HCT116 (cell line): ENCODE measurements at regions not wholly inside any gene's neighbourhood (a gene's known extent, or its start where the extent isn't known, plus 50 kb on each side); places are given as distances from the start of the nearest gene placed in this dataset.

Experiments used
- ATAC-seq: fragments of 200-7000 bp; cut with Tn5 transposase; 2 replicates; pipeline ENCODE4 v1.9.1; 2020; ENCODE audit warnings: mild to moderate bottlenecking, moderate library complexity
- BruUV-seq: library from RNA; stranded (reverse); fragments of 400-500 nt; replicated peaks from 2 replicates; lab custom pipeline; 2021; lab: Mats Ljungman, UMichigan
- CTCF ChIA-PET: fragments of 300-600 bp; sonication (Branson Sonifier 250); formaldehyde crosslinking; loops from one replicate; lab custom pipeline; 2021; ENCODE audit warnings: antibody characterized with exemption; lab: Charles Lee
- POLR2A ChIA-PET: fragments of 300-600, 350-600 bp; sonication (Branson Sonifier 250); formaldehyde crosslinking; loops from one replicate; lab custom pipeline; 2021; ENCODE audit warnings: antibody characterized with exemption; lab: Charles Lee
- RAD21 ChIA-PET, 2 experiments: fragments of 300-600 bp; sonication (Branson Sonifier 250); formaldehyde crosslinking; loops; one replicate each; lab custom pipeline; 2023; ENCODE audit warnings: low total read pairs in 2 of 2; ENCODE audit not compliant: uncharacterized antibody in 2 of 2, unreplicated experiment in 2 of 2, low non-redundant PET in 1 of 2; lab: Charles Lee
- DNase-seq: peaks from one replicate; pipeline ENCODE4 v3.0.0-alpha.2; 2010; ENCODE audit warnings: low read depth, low spot score
- H2AFZ ChIP-seq: fragments of 200-600 bp; shearing (Covaris generic), sonication (generic); 2 replicates; pipeline ENCODE4 v1.6.1; 2017; ENCODE audit warnings: low read depth, mixed run types, mixed read lengths, antibody characterized with exemption, low read length; ENCODE audit not compliant: poor library complexity, severe bottlenecking
- H3K27ac ChIP-seq: 2 replicates; pipeline ENCODE4 v1.5.1; 2012; ENCODE audit warnings: low read depth, low read length
- H3K27me3 ChIP-seq: fragments of 200-600 bp; sonication (generic); 2 replicates; pipeline ENCODE4 v1.6.1; 2016; ENCODE audit warnings: mixed run types, low read length, mixed read lengths; ENCODE audit not compliant: insufficient read depth
- H3K36me3 ChIP-seq, 2 experiments: fragments of 200-500 bp in 1 of 2; fragments of 200-600 bp in 1 of 2; sonication (Bioruptor generic) in 1 of 2; sonication (generic) in 1 of 2; 2 replicates each; pipeline versions ENCODE4 v1.5.1 to v1.6.1; 2014 to 2016; ENCODE audit warnings: low read length in 2 of 2, inconsistent platforms in 1 of 2, mixed read lengths in 1 of 2, mixed run types in 1 of 2; ENCODE audit not compliant: insufficient read depth in 2 of 2, control insufficient read depth in 1 of 2
- H3K4me1 ChIP-seq, 2 experiments: fragments of 200-600 bp in 1 of 2; sonication (generic) in 1 of 2; 2 replicates each; pipeline versions ENCODE4 v1.5.1 to v1.6.1; 2012 to 2017; ENCODE audit warnings: low read length in 2 of 2, inconsistent platforms in 1 of 2, mild to moderate bottlenecking in 1 of 2, mixed read lengths in 1 of 2, mixed run types in 1 of 2, moderate library complexity in 1 of 2; ENCODE audit not compliant: insufficient read depth in 2 of 2, control insufficient read depth in 1 of 2
- H3K4me2 ChIP-seq: fragments of 200-600 bp; sonication (generic); 2 replicates; pipeline ENCODE4 v1.6.1; 2017; ENCODE audit warnings: mixed run types, low read length, mixed read lengths
- H3K4me3 ChIP-seq, 2 experiments: fragments of 200-600 bp in 1 of 2; sonication (generic) in 1 of 2; replicated peaks in 1 of 2; 2 replicates each; pipeline ENCODE4 v1.5.1; 2011 to 2016; ENCODE audit warnings: low read length in 2 of 2, control low read depth in 1 of 2, low read depth in 1 of 2, mild to moderate bottlenecking in 1 of 2, mixed read lengths in 1 of 2, mixed run types in 1 of 2
- H3K79me2 ChIP-seq: fragments of 200-600 bp; sonication (generic); 2 replicates; pipeline ENCODE4 v1.6.1; 2017; ENCODE audit warnings: mild to moderate bottlenecking, mixed run types, low read length, moderate library complexity, mixed read lengths; ENCODE audit not compliant: insufficient read depth
- H3K9ac ChIP-seq: fragments of 200-600 bp; sonication (generic); 2 replicates; pipeline ENCODE4 v1.6.1; 2016; ENCODE audit warnings: low read length, mixed read lengths
- H3K9me2 ChIP-seq: fragments of 200-600 bp; sonication (generic), shearing (Covaris generic); 2 replicates; pipeline ENCODE4 v1.6.1; 2017; ENCODE audit warnings: mixed run types, mild to moderate bottlenecking, moderate library complexity; ENCODE audit not compliant: insufficient read depth
- H3K9me3 ChIP-seq, 2 experiments: fragments of 200-500 bp in 1 of 2; fragments of 200-600 bp in 1 of 2; sonication (Bioruptor generic) in 1 of 2; sonication (generic) in 1 of 2; 2 replicates each; pipeline ENCODE4 v1.6.1; 2014 to 2017; ENCODE audit warnings: low read length in 2 of 2, mixed read lengths in 2 of 2, inconsistent platforms in 1 of 2, low read depth in 1 of 2, mild to moderate bottlenecking in 1 of 2, mixed run types in 1 of 2, moderate library complexity in 1 of 2; ENCODE audit not compliant: control insufficient read depth in 1 of 2, insufficient read depth in 1 of 2
- H4K20me1 ChIP-seq: fragments of 200-600 bp; sonication (generic), shearing (Covaris generic); 2 replicates; pipeline ENCODE4 v1.6.1; 2017; ENCODE audit warnings: mixed run types, mild to moderate bottlenecking, moderate library complexity; ENCODE audit not compliant: insufficient read depth
- CTCF ChIP-seq, 3 experiments: fragments of 200-600 bp in 1 of 3; sonication (generic) in 1 of 3; IDR thresholded peaks in 2 of 3; conservative IDR thresholded peaks in 1 of 3; 2 replicates each; pipeline ENCODE4 v1.5.1; 2012 to 2017; ENCODE audit warnings: low read depth in 2 of 3, low read length in 2 of 3, antibody characterized with exemption in 1 of 3, borderline replicate concordance in 1 of 3, control low read depth in 1 of 3, mild to moderate bottlenecking in 1 of 3, mixed read lengths in 1 of 3, mixed run types in 1 of 3, moderate library complexity in 1 of 3; ENCODE audit not compliant: insufficient read depth in 1 of 3
- EGR1 ChIP-seq: IDR thresholded peaks from 2 replicates; pipeline ENCODE4 v1.6.1; 2012; ENCODE audit warnings: low read depth
- ELF1 ChIP-seq: IDR thresholded peaks from 2 replicates; pipeline ENCODE4 v1.6.1; 2012; ENCODE audit warnings: low read depth, borderline replicate concordance
- EZH2 ChIP-seq: fragments of 200-600 bp; sonication (generic); IDR thresholded peaks from 2 replicates; pipeline ENCODE4 v1.6.1; 2017; ENCODE audit warnings: antibody characterized with exemption, mixed run types
- EZH2phosphoT487 ChIP-seq: fragments of 200-600 bp; IDR thresholded peaks from 2 replicates; pipeline ENCODE4 v1.6.1; 2018; ENCODE audit warnings: antibody characterized with exemption, borderline replicate concordance
- POLR2A ChIP-seq: IDR thresholded peaks from 2 replicates; pipeline ENCODE4 v1.7.0; 2011; ENCODE audit warnings: borderline replicate concordance; ENCODE audit not compliant: insufficient read depth, insufficient read length; ENCODE audit errors: extremely low read depth
- RAD21 ChIP-seq: IDR thresholded peaks from 2 replicates; pipeline ENCODE4 v1.6.1; 2012; ENCODE audit warnings: low read depth, mild to moderate bottlenecking
- SIN3A ChIP-seq: IDR thresholded peaks from 2 replicates; pipeline ENCODE4 v1.6.1; 2012; ENCODE audit warnings: low read depth
- SRF ChIP-seq: IDR thresholded peaks from 2 replicates; pipeline ENCODE4 v1.6.1; 2012; ENCODE audit warnings: low read depth
- TCF7L2 ChIP-seq: IDR thresholded peaks from 2 replicates; pipeline ENCODE4 v1.7.0; 2011; ENCODE audit warnings: borderline replicate concordance, inconsistent platforms; ENCODE audit not compliant: insufficient read depth, insufficient read length; ENCODE audit errors: extremely low read depth
- YY1 ChIP-seq: IDR thresholded peaks from 2 replicates; pipeline ENCODE4 v1.6.1; 2011; ENCODE audit warnings: low read length, low read depth, moderate library complexity, mild to moderate bottlenecking; ENCODE audit not compliant: insufficient replicate concordance; ENCODE audit errors: extremely low read depth
- ZBTB33 ChIP-seq: IDR thresholded peaks from 2 replicates; pipeline ENCODE4 v1.6.1; 2011; ENCODE audit warnings: mild to moderate bottlenecking, low read length, moderate library complexity; ENCODE audit not compliant: insufficient replicate concordance; ENCODE audit errors: extremely low read depth
- intact Hi-C: fragments of 100-400 bp; cut with micrococcal nuclease; formaldehyde crosslinking; loops from 2 replicates; pipeline ENCODE4 v1.10.0; 2022
- TF ChIP-seq, protein P1 (sequence below): IDR thresholded peaks from 2 replicates; pipeline ENCODE4 v1.6.1; 2012; ENCODE audit warnings: low read depth
- TF ChIP-seq, protein P2 (sequence below): IDR thresholded peaks from 2 replicates; pipeline ENCODE4 v1.6.1; 2012

- TF ChIP-seq, protein P1, sequence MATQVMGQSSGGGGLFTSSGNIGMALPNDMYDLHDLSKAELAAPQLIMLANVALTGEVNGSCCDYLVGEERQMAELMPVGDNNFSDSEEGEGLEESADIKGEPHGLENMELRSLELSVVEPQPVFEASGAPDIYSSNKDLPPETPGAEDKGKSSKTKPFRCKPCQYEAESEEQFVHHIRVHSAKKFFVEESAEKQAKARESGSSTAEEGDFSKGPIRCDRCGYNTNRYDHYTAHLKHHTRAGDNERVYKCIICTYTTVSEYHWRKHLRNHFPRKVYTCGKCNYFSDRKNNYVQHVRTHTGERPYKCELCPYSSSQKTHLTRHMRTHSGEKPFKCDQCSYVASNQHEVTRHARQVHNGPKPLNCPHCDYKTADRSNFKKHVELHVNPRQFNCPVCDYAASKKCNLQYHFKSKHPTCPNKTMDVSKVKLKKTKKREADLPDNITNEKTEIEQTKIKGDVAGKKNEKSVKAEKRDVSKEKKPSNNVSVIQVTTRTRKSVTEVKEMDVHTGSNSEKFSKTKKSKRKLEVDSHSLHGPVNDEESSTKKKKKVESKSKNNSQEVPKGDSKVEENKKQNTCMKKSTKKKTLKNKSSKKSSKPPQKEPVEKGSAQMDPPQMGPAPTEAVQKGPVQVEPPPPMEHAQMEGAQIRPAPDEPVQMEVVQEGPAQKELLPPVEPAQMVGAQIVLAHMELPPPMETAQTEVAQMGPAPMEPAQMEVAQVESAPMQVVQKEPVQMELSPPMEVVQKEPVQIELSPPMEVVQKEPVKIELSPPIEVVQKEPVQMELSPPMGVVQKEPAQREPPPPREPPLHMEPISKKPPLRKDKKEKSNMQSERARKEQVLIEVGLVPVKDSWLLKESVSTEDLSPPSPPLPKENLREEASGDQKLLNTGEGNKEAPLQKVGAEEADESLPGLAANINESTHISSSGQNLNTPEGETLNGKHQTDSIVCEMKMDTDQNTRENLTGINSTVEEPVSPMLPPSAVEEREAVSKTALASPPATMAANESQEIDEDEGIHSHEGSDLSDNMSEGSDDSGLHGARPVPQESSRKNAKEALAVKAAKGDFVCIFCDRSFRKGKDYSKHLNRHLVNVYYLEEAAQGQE = no peak
- TF ChIP-seq SIN3A = no peak
- no peak for TF ChIP-seq YY1
- TF ChIP-seq ZBTB33 = no peak
- TF ChIP-seq EGR1 = no peak
Observed at GRCh38 chr17:51507444-51507843, 247.1 kb downstream of the UTP18 start (continued).

- DNase-seq = no peak
- TF ChIP-seq ELF1 = no peak
- TF ChIP-seq ZBTB33 = no peak
- TF ChIP-seq, protein P2, sequence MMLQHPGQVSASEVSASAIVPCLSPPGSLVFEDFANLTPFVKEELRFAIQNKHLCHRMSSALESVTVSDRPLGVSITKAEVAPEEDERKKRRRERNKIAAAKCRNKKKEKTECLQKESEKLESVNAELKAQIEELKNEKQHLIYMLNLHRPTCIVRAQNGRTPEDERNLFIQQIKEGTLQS = no peak
- no peak for TF ChIP-seq EZH2
- peak; percentile 16; the same call in 1 of the 2 replicates for TF ChIP-seq RAD21
- TF ChIP-seq EZH2phosphoT487 = no peak
- TF ChIP-seq TCF7L2 = no peak
- TF ChIP-seq SRF = no peak
- TF ChIP-seq EGR1 = no peak
- no peak for TF ChIP-seq YY1
- 0 out of 6 replicates have a peak, but pooled peaks of 1 of the 3 experiments have one; percentile 4 for TF ChIP-seq CTCF (IDR thresholded peaks at IDR 0.05 in 2 of 3, conservative IDR thresholded peaks at IDR 0.05 in 1 of 3; ENCODE audit: borderline replicate concordance in 1 of 3, insufficient read depth in 1 of 3, low read depth in 2 of 3, low read length in 2 of 3)
- no peak for TF ChIP-seq POLR2A
- TF ChIP-seq, all 23 proteins: peak for 2
Observed at GRCh38 chr17:51508048-51508447, 247.7 kb downstream of the UTP18 start.

More at GRCh38 chr17:51508048-51508447, 247.7 kb downstream of the UTP18 start:
- H3K9me3 ChIP-seq = no peaks in the 10 kb centered on the region
- no peak overlapping the region for H2AFZ ChIP-seq
- H4K20me1 ChIP-seq = no peaks in the 10 kb centered on the region
- H3K4me3 ChIP-seq = no peak overlapping the region
- H3K9ac ChIP-seq = no peak overlapping the region
- no peaks in the 10 kb centered on the region for H3K9me2 ChIP-seq
- no TSS peak for BruUV-seq
- peak; percentile 52; the same call in 1 of the 2 replicates for ATAC-seq
- H3K4me2 ChIP-seq = no peak overlapping the region
- H3K27me3 ChIP-seq = peaks cover 86% of the 10 kb centered on the region
- intact Hi-C loops = no loop called here
- CTCF ChIA-PET = interaction anchor here (1.3 kb wide), 1 partner anchor 20 kb away, joined by 4 read pairs; no protein-coding TSS in a partner anchor
- H3K36me3 ChIP-seq = no peaks in the 10 kb centered on the region
- POLR2A ChIA-PET = no interaction called here
- no peaks in the 10 kb centered on the region for H3K79me2 ChIP-seq
- H3K27ac ChIP-seq = no peak overlapping the region
- RAD21 ChIA-PET = no interaction called here
- no peaks in the 10 kb centered on the region for H3K4me1 ChIP-seq
